ENCODE measurements at regions not wholly inside any gene's neighbourhood (a gene's known extent, or its start where the extent isn't known, plus 50 kb on each side); places are given as distances from the start of the nearest gene placed in this dataset.

DNA sequence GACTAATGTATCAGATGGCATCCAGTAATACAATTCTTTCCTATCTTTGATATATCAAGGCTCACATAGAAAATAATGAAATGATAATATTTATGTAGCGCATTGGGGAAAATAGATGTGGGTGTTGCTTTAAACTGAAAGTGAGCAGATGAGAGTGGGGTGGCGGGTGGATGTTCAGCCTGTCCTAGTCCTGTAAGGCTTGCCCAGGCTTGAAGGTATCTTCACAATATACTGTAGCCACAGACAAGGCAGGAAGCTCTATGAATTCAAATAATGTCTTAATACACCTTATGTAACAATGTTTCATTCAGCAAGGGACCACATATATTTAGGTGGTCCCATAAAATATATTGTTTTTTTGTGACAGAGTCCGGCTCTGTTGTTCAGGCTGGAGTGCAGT is 334.9 kb upstream of the NAALADL2 start:
- ATAC-seq, result no peak
- TF ChIP-seq RARB (CRISPR knock-in tag; IDR thresholded peaks at IDR 0.05) (no peak), ZFP3 (CRISPR knock-in tag; IDR thresholded peaks at IDR 0.05) (no peak), TCF4 (CRISPR knock-in tag; IDR thresholded peaks at IDR 0.05; ENCODE audit: borderline replicate concordance) (no peak), ZNF565 (CRISPR knock-in tag; conservative IDR thresholded peaks at IDR 0.05; ENCODE audit: low read depth) (no peak), PPARA (CRISPR knock-in tag; IDR thresholded peaks at IDR 0.05; ENCODE audit: borderline replicate concordance) (no peak), OSR1 (CRISPR knock-in tag; IDR thresholded peaks at IDR 0.05) (no peak), CSDC2 (CRISPR knock-in tag; IDR thresholded peaks at IDR 0.05) (no peak), BACH2 (CRISPR knock-in tag; IDR thresholded peaks at IDR 0.05; ENCODE audit: borderline replicate concordance) (no peak), TSHZ2 (CRISPR knock-in tag; IDR thresholded peaks at IDR 0.05) (no peak), ZFP30 (CRISPR knock-in tag; IDR thresholded peaks at IDR 0.05) (no peak), ESRRG (CRISPR knock-in tag; IDR thresholded peaks at IDR 0.05) (no peak), GLIS3 (CRISPR knock-in tag; IDR thresholded peaks at IDR 0.05) (no peak), ZNF70 (CRISPR knock-in tag; IDR thresholded peaks at IDR 0.05) (no peak), ZC3H10 (CRISPR knock-in tag; IDR thresholded peaks at IDR 0.05) (no peak), ARNTL (CRISPR knock-in tag; IDR thresholded peaks at IDR 0.05; ENCODE audit: borderline replicate concordance, low read depth) (no peak), TOX (CRISPR knock-in tag; IDR thresholded peaks at IDR 0.05; ENCODE audit: borderline replicate concordance) (no peak), ISL1 (CRISPR knock-in tag; IDR thresholded peaks at IDR 0.05) (no peak)
- TF ChIP-seq, protein P1, sequence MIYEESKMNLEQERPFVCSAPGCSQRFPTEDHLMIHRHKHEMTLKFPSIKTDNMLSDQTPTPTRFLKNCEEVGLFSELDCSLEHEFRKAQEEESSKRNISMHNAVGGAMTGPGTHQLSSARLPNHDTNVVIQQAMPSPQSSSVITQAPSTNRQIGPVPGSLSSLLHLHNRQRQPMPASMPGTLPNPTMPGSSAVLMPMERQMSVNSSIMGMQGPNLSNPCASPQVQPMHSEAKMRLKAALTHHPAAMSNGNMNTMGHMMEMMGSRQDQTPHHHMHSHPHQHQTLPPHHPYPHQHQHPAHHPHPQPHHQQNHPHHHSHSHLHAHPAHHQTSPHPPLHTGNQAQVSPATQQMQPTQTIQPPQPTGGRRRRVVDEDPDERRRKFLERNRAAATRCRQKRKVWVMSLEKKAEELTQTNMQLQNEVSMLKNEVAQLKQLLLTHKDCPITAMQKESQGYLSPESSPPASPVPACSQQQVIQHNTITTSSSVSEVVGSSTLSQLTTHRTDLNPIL (CRISPR knock-in tag; IDR thresholded peaks at IDR 0.05; ENCODE audit: low read depth), result no peak
- TF ChIP-seq, protein P2, sequence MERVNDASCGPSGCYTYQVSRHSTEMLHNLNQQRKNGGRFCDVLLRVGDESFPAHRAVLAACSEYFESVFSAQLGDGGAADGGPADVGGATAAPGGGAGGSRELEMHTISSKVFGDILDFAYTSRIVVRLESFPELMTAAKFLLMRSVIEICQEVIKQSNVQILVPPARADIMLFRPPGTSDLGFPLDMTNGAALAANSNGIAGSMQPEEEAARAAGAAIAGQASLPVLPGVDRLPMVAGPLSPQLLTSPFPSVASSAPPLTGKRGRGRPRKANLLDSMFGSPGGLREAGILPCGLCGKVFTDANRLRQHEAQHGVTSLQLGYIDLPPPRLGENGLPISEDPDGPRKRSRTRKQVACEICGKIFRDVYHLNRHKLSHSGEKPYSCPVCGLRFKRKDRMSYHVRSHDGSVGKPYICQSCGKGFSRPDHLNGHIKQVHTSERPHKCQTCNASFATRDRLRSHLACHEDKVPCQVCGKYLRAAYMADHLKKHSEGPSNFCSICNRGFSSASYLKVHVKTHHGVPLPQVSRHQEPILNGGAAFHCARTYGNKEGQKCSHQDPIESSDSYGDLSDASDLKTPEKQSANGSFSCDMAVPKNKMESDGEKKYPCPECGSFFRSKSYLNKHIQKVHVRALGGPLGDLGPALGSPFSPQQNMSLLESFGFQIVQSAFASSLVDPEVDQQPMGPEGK (CRISPR knock-in tag; IDR thresholded peaks at IDR 0.05; ENCODE audit: borderline replicate concordance), result no peak

DNA sequence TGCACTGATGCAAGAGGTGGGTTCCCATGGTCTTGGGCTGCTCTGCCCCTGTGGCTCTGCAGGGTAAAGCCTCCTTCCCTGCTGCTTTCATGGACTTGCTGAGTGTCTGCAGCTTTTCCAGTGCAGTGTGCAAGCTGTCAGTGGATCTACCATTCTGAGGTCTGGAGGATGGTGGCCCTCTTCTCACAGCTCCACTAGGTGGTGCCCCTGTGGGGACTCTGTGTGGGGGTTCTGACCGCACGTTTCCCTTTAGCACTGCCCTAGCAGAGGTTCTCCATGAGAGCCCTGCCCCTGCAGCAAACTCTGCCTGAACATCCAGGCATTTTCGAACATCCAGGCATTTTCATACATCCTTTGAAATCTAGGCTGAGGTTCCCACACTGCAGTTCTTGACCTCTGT is 329.8 kb upstream of the NAALADL2 start:
- TF ChIP-seq, protein P1 (CRISPR knock-in tag; IDR thresholded peaks at IDR 0.05; ENCODE audit: low read depth), result no peak
- TF ChIP-seq ZC3H10 (CRISPR knock-in tag; IDR thresholded peaks at IDR 0.05) (no peak), PPARA (CRISPR knock-in tag; IDR thresholded peaks at IDR 0.05; ENCODE audit: borderline replicate concordance) (no peak), ISL1 (CRISPR knock-in tag; IDR thresholded peaks at IDR 0.05) (no peak), GLIS3 (CRISPR knock-in tag; IDR thresholded peaks at IDR 0.05) (no peak), CSDC2 (CRISPR knock-in tag; IDR thresholded peaks at IDR 0.05) (no peak), SNAI2 (CRISPR knock-in tag; IDR thresholded peaks at IDR 0.05) (no peak), TOX (CRISPR knock-in tag; IDR thresholded peaks at IDR 0.05; ENCODE audit: borderline replicate concordance) (no peak), ARNTL (CRISPR knock-in tag; IDR thresholded peaks at IDR 0.05; ENCODE audit: borderline replicate concordance, low read depth) (no peak), POU6F1 (CRISPR knock-in tag; IDR thresholded peaks at IDR 0.05; ENCODE audit: borderline replicate concordance, low read depth) (no peak), ZNF8 (CRISPR knock-in tag; IDR thresholded peaks at IDR 0.05) (no peak), ZFP3 (CRISPR knock-in tag; IDR thresholded peaks at IDR 0.05) (no peak), BACH2 (CRISPR knock-in tag; IDR thresholded peaks at IDR 0.05; ENCODE audit: borderline replicate concordance) (no peak), TSHZ2 (CRISPR knock-in tag; IDR thresholded peaks at IDR 0.05) (no peak), ZFP30 (CRISPR knock-in tag; IDR thresholded peaks at IDR 0.05) (no peak)
- TF ChIP-seq, protein P2 (CRISPR knock-in tag; IDR thresholded peaks at IDR 0.05; ENCODE audit: borderline replicate concordance), result no peak
- no peak for ATAC-seq
